ENCODE measurements at regions not wholly inside any gene's neighbourhood (a gene's known extent, or its start where the extent isn't known, plus 50 kb on each side); places are given as distances from the start of the nearest gene placed in this dataset.
"Not testable (repeated sequence)": the region's sequence is repeated elsewhere in the genome, so short reads cannot be mapped to it uniquely, and the experiment has no call there.

DNA sequence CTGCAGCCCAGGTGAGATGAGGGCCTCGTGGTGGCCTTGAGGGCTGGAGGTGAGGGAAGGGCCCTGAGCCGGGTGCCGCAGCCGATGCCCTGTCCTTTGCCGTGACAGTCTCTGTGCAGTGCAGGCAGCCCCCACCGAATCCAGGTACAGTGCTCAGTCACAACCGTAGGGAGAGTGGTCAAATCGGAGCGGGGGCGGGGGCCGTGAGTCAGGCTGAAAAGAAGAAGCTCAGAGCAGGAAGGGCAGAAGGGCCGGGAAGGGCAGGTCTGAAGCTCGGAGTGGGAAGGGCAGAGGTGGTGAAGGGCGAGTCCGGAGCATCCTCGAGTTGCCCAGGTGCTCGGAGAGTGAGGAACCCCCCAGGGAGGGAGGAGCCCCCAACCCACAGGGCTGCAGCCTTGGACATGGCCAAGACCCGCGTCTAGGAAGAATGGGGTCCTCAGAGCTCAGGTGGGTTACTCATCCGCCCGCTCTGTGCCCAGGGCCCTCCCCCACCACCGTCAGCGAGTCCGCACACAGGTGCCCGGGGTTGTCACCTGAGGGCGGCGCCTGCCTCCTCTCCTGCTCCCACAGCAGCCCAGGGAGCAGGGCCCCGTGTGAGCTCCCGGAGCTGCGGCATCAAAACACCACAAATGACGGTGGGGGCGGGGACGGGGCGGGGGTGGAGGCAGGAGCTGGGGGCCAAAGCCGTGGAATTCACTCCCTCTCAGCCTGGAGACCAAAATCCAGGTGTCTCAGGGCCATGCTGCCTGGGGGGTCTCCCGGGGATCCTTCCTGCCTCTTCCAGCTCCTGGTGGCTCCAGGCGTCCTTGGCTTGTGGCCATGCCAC, 179.7 kb upstream of the ZNF469 start:
- DNase-seq = not testable (repeated sequence)

DNA sequence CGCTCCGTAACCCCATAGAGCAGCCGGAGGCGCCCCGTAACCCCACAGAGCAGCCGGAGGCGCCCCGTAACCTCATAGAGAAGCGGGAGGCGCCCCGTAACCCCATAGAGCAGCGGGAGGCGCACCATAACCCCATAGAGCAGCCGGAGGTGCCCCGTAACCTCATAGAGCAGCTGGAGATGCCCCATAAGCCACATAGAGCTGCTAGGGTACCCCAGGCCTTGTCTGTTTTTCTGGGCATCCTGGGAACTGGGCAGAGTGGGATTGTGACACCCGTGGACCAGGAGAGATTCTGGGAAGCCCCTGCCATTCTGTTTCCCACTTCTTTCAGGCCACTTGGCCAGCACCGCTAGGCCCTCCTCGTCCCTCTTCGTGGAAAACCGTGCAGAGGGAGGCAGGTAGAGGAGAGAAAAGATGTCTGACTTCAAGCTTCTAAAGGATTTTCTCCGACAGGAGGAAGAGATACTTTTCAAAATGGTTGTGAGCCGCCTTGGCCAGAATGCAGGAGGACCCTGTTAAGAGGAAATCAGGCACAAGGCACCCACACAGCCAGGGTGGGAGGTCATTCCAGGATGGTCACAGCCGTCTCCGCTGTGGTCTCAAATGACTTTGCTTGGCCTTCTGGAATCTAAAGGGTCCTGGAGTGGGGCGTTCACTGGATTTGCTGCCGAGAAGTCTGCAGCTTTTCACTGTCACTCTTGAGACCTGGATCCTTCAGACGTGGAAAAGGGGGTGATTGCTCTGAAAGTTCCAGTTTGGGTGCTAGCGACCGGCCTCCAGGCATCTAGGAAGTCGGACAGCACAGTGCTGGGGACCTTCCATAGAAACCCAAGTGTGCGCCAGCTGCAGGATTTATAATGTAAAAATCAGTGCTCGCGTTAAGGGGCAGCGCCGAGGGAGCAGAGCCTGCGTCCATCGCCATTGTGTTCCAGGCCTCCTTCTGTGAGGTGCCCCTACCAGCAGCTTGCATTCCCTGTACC, 178.3 kb upstream of the ZNF469 start:
- DNase-seq = not testable (repeated sequence)

GRCh38 chr16:88205482-88205881, 177.3 kb upstream of the ZNF469 start:
- not testable (repeated sequence) for DNase-seq

- not testable (repeated sequence) for DNase-seq
Measured at GRCh38 chr16:88206006-88206405, 176.8 kb upstream of the ZNF469 start.

GRCh38 chr16:88206516-88206915, 176.2 kb upstream of the ZNF469 start:
- not testable (repeated sequence) for DNase-seq

GRCh38 chr16:88208112-88208511, 174.6 kb upstream of the ZNF469 start:
- no peak for DNase-seq

DNA sequence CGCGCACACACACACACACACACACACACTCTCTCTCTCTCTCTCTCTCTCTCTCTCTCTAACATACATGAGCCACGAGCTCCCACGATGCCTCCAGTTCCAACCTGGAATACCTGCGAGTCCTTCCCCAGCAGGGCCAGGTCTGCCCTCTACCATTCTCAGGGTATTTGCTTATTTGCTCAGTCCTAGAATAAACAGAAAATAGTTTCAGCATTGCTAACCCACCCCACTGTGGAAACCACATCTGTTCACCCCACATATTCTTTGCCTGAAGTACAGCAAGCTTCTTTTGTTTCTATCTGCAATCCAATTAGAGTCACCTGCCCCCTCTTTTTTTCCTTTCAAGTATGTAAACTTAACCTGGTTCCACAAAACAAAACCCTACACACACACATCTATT, 174.0 kb upstream of the ZNF469 start:
- not testable (repeated sequence) for DNase-seq

- DNase-seq = not testable (repeated sequence)
Measured at GRCh38 chr16:88209579-88209978, 173.2 kb upstream of the ZNF469 start.

GRCh38 chr16:88213937-88214336, 168.8 kb upstream of the ZNF469 start:
- not testable (repeated sequence) for DNase-seq

- not testable (repeated sequence) for DNase-seq
Measured at GRCh38 chr16:88221001-88221761, 161.6 kb upstream of the ZNF469 start.

DNA sequence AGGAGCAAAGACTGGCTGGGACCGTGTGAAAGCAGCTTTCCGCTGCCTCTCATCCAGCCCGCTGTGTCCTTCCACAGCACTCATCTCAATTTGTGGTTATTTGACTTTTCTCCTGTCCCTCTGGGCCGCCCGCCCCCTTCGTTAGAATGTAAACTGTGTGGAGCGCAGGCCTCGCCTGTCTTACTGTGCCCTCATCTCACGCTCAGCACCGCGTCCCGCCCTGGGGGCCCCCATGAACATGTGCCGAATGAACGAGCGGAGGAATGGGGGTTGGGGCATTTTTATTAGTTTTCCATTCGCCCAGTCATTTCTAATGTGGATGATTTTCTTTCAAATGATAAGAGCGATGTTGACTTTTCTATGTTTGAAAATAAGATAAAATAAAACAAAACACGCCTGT, 159.1 kb upstream of the ZNF469 start:
- DNase-seq = not testable (repeated sequence)

DNA sequence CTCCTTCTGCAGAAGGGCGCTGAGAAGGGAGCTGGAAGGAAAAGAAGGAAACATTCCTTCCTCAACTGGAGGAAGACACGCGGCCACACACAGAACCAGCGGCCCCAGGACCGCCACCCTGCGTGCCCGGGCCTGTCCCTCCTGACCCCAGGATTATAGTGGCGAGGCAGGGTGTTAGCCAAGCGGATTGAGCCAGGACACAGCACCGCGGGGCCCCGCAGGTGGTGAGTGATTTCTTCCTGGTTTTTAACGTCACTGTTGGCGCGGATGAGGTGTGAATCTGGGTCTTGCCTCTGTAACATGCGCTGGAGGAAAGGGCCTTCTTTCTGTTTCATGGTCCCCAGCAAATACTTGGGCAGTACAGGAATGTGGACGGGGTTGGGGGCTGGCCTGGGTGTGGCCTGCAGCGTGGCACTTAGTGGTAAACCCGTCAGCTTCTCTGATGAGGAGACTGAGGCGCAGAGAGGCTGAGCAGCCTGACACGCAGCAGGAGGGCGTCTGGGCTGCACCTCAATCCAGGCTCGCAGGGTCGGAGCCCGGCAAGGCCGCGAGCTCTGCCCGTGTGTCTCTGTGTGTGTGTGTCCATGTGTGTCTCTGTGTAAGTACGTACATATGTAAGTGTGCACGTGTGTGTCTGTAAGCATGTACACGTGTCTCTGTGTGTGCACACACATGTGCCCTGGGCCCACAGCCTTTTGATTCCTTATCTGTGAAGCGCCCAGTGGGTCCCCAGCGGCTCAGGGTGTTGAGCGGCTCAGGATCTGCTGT, 158.4 kb upstream of the ZNF469 start:
- not testable (repeated sequence) for DNase-seq

DNA sequence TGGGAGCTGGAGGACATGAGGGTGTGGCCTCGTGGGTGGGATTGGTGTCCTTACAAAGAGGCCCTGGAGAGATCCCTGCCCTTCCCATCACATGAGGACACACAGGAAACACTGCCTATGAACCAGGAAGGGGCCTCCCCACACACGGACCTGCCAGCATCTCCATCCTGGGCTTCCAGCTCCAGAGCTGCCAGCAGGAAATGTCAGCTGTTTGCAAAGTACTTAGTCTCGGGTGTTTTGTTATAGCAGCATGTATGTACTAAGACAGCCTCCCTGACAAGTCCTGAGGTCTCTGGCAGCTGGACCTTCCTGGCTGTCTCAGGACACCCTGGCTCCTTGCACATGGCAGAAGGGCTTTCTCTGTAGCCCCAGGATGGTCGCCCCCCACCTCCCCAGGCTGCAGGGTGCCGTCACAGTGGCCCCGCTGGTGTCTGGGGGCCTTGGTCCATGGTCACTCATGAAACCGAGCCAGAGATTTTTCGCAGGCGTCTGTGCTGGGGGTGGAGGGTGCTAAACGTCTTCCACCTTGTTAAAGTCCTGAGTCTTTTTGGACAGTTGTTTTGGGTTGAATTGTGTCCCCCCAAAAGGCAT, 157.0 kb upstream of the ZNF469 start:
- not testable (repeated sequence) for DNase-seq

DNA sequence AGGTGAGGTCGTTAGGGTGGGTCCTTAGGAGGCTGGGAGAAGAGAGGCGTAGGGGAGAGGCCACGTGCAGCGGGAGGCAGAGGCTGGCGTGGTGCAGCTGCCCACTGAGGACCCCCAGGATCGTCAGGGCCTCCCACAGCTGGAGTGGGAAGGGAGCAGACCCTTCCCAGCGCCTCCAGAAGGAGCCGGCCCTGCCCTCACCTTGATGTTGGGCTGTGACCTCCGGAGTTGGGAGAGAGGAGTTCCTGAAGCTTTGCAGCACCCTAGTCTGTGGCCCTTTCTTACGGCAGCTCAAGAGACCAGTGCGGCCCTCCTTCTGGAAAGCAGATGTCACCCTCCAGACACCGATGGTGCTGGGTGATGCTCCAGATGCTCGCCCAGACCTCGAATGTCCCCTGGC, 156.5 kb upstream of the ZNF469 start:
- not testable (repeated sequence) for DNase-seq

GRCh38 chr16:88227026-88227721, 155.6 kb upstream of the ZNF469 start:
- DNase-seq = not testable (repeated sequence)

- not testable (repeated sequence) for DNase-seq
Measured at GRCh38 chr16:88227722-88228482, 154.9 kb upstream of the ZNF469 start.

DNA sequence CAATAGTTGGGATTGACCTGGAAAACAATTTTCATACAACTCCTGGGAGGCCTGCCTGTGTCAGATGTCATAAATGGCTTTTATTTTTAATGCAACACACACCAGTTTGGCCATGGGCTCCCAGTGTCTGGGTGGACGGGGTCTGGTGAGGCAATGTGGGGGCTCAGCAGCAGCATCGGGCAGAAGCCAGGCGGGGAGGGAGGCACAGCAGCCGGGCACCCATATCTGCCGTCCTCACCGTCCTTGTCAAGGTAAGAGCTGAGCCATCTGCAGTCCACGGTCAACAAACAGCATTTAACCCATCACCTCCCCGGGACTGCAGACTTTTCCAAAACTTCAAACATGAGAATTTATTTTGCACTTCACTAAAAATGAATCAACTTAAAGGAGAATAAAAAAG, 154.0 kb upstream of the ZNF469 start:
- not testable (repeated sequence) for DNase-seq

- DNase-seq = not testable (repeated sequence)
Measured at GRCh38 chr16:88229710-88230109, 153.0 kb upstream of the ZNF469 start.

GRCh38 chr16:88230276-88230966, 152.3 kb upstream of the ZNF469 start:
- DNase-seq = not testable (repeated sequence)
